ENCODE measurements at regions not wholly inside any gene's neighbourhood (a gene's known extent, or its start where the extent isn't known, plus 50 kb on each side); places are given as distances from the start of the nearest gene placed in this dataset.

- TF ChIP-seq, protein P1, sequence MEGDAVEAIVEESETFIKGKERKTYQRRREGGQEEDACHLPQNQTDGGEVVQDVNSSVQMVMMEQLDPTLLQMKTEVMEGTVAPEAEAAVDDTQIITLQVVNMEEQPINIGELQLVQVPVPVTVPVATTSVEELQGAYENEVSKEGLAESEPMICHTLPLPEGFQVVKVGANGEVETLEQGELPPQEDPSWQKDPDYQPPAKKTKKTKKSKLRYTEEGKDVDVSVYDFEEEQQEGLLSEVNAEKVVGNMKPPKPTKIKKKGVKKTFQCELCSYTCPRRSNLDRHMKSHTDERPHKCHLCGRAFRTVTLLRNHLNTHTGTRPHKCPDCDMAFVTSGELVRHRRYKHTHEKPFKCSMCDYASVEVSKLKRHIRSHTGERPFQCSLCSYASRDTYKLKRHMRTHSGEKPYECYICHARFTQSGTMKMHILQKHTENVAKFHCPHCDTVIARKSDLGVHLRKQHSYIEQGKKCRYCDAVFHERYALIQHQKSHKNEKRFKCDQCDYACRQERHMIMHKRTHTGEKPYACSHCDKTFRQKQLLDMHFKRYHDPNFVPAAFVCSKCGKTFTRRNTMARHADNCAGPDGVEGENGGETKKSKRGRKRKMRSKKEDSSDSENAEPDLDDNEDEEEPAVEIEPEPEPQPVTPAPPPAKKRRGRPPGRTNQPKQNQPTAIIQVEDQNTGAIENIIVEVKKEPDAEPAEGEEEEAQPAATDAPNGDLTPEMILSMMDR (IDR thresholded peaks at IDR 0.05): no peak
- TF ChIP-seq POLR2A (IDR thresholded peaks at IDR 0.05): no peak
These were observed 110.7 kb upstream of the HNRNPA3 start for GRCh38 chr2:177101930-177102329.

All from Peyer's patch (tissue), 4 donors.